T-cell (primary cell): ENCODE measurements at regions not wholly inside any gene's neighbourhood (a gene's known extent, or its start where the extent isn't known, plus 50 kb on each side); places are given as distances from the start of the nearest gene placed in this dataset.

Source experiments
- ATAC-seq, 4 experiments: fragments of 200-7000 bp in 3 of 4; fragments of 150-1000 bp in 1 of 4; cut with Tn5 transposase; replicated peaks in 1 of 4; 1 replicate in 3 of 4; 2 replicates in 1 of 4; pipeline ENCODE4 v1.10.0; 2021; ENCODE audit warnings: moderate library complexity in 3 of 4, mild to moderate bottlenecking in 2 of 4, moderate number of reproducible peaks in 1 of 4
- CTCF ChIA-PET, 2 donors: fragments of 300-600 bp; sonication (Branson Sonifier 250); formaldehyde crosslinking; loops; one replicate each; lab custom pipeline; 2022; ENCODE audit warnings: antibody characterized with exemption in 2 of 2; lab: Charles Lee
- POLR2A ChIA-PET, 2 donors: fragments of 300-600 bp; sonication (Branson Sonifier 250); formaldehyde crosslinking; loops; one replicate each; lab custom pipeline; 2022; ENCODE audit warnings: antibody characterized with exemption in 2 of 2; lab: Charles Lee
- DNase-seq, 35 experiments: peaks; one replicate each; pipeline versions ENCODE4 v3.0.0 to v3.0.0-alpha.2; 2013 to 2023
- H3K27ac ChIP-seq: one replicate; pipeline ENCODE4 v1.5.1; 2013; ENCODE audit warnings: low read length
- H3K27me3 ChIP-seq, 2 experiments: replicated peaks in 1 of 2; 1 replicate in 1 of 2; 2 replicates in 1 of 2; pipeline versions ENCODE4 v1.6.1 to v1.7.0; 2013; ENCODE audit warnings: low read length in 1 of 2, mixed read lengths in 1 of 2; ENCODE audit not compliant: control insufficient read depth in 2 of 2, insufficient read depth in 2 of 2; ENCODE audit errors: extremely low read depth in 1 of 2
- H3K36me3 ChIP-seq, 2 donors: 1 replicate in 1 of 2; 2 replicates in 1 of 2; pipeline versions ENCODE4 v1.6.1 to v1.7.0; 2013; ENCODE audit warnings: low read length in 1 of 2; ENCODE audit not compliant: control insufficient read depth in 2 of 2, insufficient read depth in 1 of 2; ENCODE audit errors: extremely low read depth in 1 of 2
- H3K4me1 ChIP-seq, 2 experiments: 1 replicate in 1 of 2; 2 replicates in 1 of 2; pipeline versions ENCODE4 v1.6.1 to v1.7.0; 2013; ENCODE audit warnings: low read length in 2 of 2, mixed read lengths in 1 of 2; ENCODE audit not compliant: insufficient read depth in 2 of 2, control insufficient read depth in 1 of 2; ENCODE audit errors: extremely low read depth in 1 of 2
- H3K4me3 ChIP-seq, 2 donors: 1 replicate in 1 of 2; 2 replicates in 1 of 2; pipeline versions ENCODE4 v1.5.1 to v1.7.0; 2013; ENCODE audit warnings: mild to moderate bottlenecking in 2 of 2, low read length in 1 of 2, moderate library complexity in 1 of 2; ENCODE audit not compliant: control insufficient read depth in 1 of 2; ENCODE audit errors: extremely low read depth in 1 of 2
- H3K9me3 ChIP-seq: 2 replicates; pipeline ENCODE4 v1.7.0; 2013
- H3K27ac Mint-ChIP-seq, 2 donors: one replicate each; pipeline ENCODE4 v1.8.0; 2020 to 2021; ENCODE audit warnings: mild to moderate bottlenecking in 2 of 2, mixed read lengths in 2 of 2
- H3K27me3 Mint-ChIP-seq, 2 donors: one replicate each; pipeline ENCODE4 v1.8.0; 2021 to 2022; ENCODE audit warnings: mixed read lengths in 2 of 2
- H3K36me3 Mint-ChIP-seq: one replicate; pipeline ENCODE4 v1.8.0; 2021; ENCODE audit warnings: mixed read lengths
- H3K4me1 Mint-ChIP-seq, 3 donors: one replicate each; pipeline ENCODE4 v1.8.0; 2020 to 2022; ENCODE audit warnings: mixed read lengths in 3 of 3, mild to moderate bottlenecking in 1 of 3
- H3K4me3 Mint-ChIP-seq, 3 donors: one replicate each; pipeline ENCODE4 v1.8.0; 2020 to 2022; ENCODE audit warnings: mild to moderate bottlenecking in 3 of 3, mixed read lengths in 3 of 3, moderate library complexity in 3 of 3
- H3K9me3 Mint-ChIP-seq, 3 donors: one replicate each; pipeline ENCODE4 v1.8.0; 2020 to 2022; ENCODE audit warnings: mixed read lengths in 3 of 3
- WGBS: methylation state at CpG from one replicate; pipeline ENCODE4 v1.1.5; 2013; ENCODE audit warnings: missing lambda C conversion rate; ENCODE audit not compliant: insufficient coverage; 5-methylcytosine and 5-hydroxymethylcytosine counted together

GRCh38 chrX:121150217-121150616 is 102.8 kb downstream of the GLUD2 start:
- POLR2A ChIA-PET = no interaction called here
- Histone ChIP-seq H3K27ac (no peak overlapping the region), H3K27me3 (no peaks in the 10 kb centered on the region), H3K9me3 (no peaks in the 10 kb centered on the region), H3K4me1 (no peaks in the 10 kb centered on the region), H3K4me3 (no peak overlapping the region), H3K36me3 (no peaks in the 10 kb centered on the region)
- Mint-ChIP-seq H3K4me1 (peaks cover 0 to 5% (median 0%) of the 10 kb centered on the region in 3 donors), H3K36me3 (no peaks in the 10 kb centered on the region), H3K4me3 (no peak overlapping the region), H3K9me3 (no peaks in the 10 kb centered on the region), H3K27ac (no peak overlapping the region), H3K27me3 (peaks cover 0 to 6% of the 10 kb centered on the region in 2 donors)
- ATAC-seq (no peak), DNase-seq (no peak)
- WGBS = no CpG with 5 or more reads among the region's 1 CpG
- CTCF ChIA-PET = no interaction called here

- CTCF ChIA-PET = no interaction called here
- ATAC-seq = no peak
- H3K27ac Mint-ChIP-seq = no peak overlapping the region
Measured at GRCh38 chrX:121151293-121151692, 103.9 kb downstream of the GLUD2 start.

GRCh38 chrX:121154858-121155404 is 107.5 kb downstream of the GLUD2 start:
- no peaks in the 10 kb centered on the region for H3K4me1 Mint-ChIP-seq
- POLR2A ChIA-PET = no interaction called here

More at GRCh38 chrX:121151293-121151692, 103.9 kb downstream of the GLUD2 start:
- no peak overlapping the region for H3K4me3 ChIP-seq
- no peaks in the 10 kb centered on the region for H3K9me3 ChIP-seq
- no peaks in the 10 kb centered on the region for H3K36me3 Mint-ChIP-seq
- peaks cover 0 to 4% of the 10 kb centered on the region in 2 donors for H3K27me3 Mint-ChIP-seq
- H3K27ac ChIP-seq = no peak overlapping the region
- no peaks in the 10 kb centered on the region for H3K27me3 ChIP-seq
- H3K4me1 ChIP-seq = no peaks in the 10 kb centered on the region
- POLR2A ChIA-PET = no interaction called here
- no peak overlapping the region for H3K4me3 Mint-ChIP-seq
- no peaks in the 10 kb centered on the region for H3K9me3 Mint-ChIP-seq
- peaks cover 0 to 5% (median 0%) of the 10 kb centered on the region in 3 donors for H3K4me1 Mint-ChIP-seq
- H3K36me3 ChIP-seq = no peaks in the 10 kb centered on the region
- no CpG with 5 or more reads among the region's 4 CpGs for WGBS
- no peak for DNase-seq

GRCh38 chrX:121160987-121161386 is 113.6 kb downstream of the GLUD2 start:
- no CpG with 5 or more reads among the region's 4 CpGs for WGBS
- Mint-ChIP-seq H3K4me3 (peak overlapping the region in 1 of 3 donors; percentile 17), H3K4me1 (peaks cover 8 to 11% (median 8%) of the 10 kb centered on the region in 3 donors), H3K36me3 (no peaks in the 10 kb centered on the region), H3K27me3 (no peaks in the 10 kb centered on the region), H3K9me3 (no peaks in the 10 kb centered on the region), H3K27ac (no peak overlapping the region)
- Histone ChIP-seq H3K4me1 (no peaks in the 10 kb centered on the region), H3K27ac (no peak overlapping the region), H3K27me3 (no peaks in the 10 kb centered on the region), H3K4me3 (no peak overlapping the region), H3K9me3 (no peaks in the 10 kb centered on the region), H3K36me3 (no peaks in the 10 kb centered on the region)
- ATAC-seq = no peak
- ChIA-PET POLR2A (no interaction called here), CTCF (no interaction called here)
- no peak for DNase-seq

More at GRCh38 chrX:121154858-121155404, 107.5 kb downstream of the GLUD2 start:
- H3K4me1 ChIP-seq = no peaks in the 10 kb centered on the region
- no peaks in the 10 kb centered on the region for H3K9me3 ChIP-seq
- no peak for DNase-seq
- H3K4me3 Mint-ChIP-seq = no peak overlapping the region
- CTCF ChIA-PET = no interaction called here
- H3K27ac ChIP-seq = no peak overlapping the region
- ATAC-seq = no peak
- no peaks in the 10 kb centered on the region for H3K27me3 ChIP-seq
- no peak overlapping the region for H3K4me3 ChIP-seq
- H3K9me3 Mint-ChIP-seq = no peaks in the 10 kb centered on the region
- no peaks in the 10 kb centered on the region for H3K36me3 Mint-ChIP-seq
- no peaks in the 10 kb centered on the region for H3K36me3 ChIP-seq
- H3K27me3 Mint-ChIP-seq = no peaks in the 10 kb centered on the region
- H3K27ac Mint-ChIP-seq = no peak overlapping the region
- WGBS = no CpG with 5 or more reads among the region's 13 CpGs

DNA sequence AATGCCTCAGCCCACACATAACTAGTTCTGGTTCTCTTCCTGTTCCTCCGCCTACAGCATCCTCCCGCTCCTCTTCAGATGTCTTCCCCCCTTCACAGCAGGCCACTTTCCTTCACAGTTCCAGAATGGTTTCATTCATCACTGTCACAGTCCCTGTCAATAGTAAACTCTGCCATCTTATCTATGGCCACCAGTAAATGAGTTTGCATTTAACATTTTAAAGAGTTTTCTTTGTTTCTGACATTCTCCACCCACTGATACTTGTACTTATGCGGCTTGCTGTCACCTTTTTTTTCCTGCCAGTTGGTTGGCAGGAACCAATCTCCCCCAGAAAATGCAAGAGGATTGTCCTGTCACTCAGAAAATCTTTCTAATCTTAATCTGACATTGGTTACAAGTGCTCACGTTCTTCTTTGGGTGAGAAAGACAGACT is 114.1 kb downstream of the GLUD2 start:
- ATAC-seq = no peak

GRCh38 chrX:121163443-121163842 is 116.0 kb downstream of the GLUD2 start:
- Mint-ChIP-seq H3K27ac (no peak overlapping the region), H3K36me3 (no peaks in the 10 kb centered on the region), H3K27me3 (peaks cover 0 to 4% of the 10 kb centered on the region in 2 donors), H3K4me3 (no peak overlapping the region), H3K9me3 (no peaks in the 10 kb centered on the region), H3K4me1 (peaks cover 8 to 11% (median 9%) of the 10 kb centered on the region in 3 donors)
- Histone ChIP-seq H3K9me3 (no peaks in the 10 kb centered on the region), H3K27ac (no peak overlapping the region), H3K27me3 (no peaks in the 10 kb centered on the region), H3K4me3 (no peak overlapping the region), H3K4me1 (no peaks in the 10 kb centered on the region), H3K36me3 (no peaks in the 10 kb centered on the region)
- ChIA-PET CTCF (no interaction called here), POLR2A (no interaction called here)
- no peak for ATAC-seq
- no CpG with 5 or more reads among the region's 6 CpGs for WGBS
- DNase-seq = no peak

More for the DNA sequence above, 114.1 kb downstream of the GLUD2 start:
- Histone ChIP-seq H3K9me3 (no peaks in the 10 kb centered on the region), H3K4me1 (no peaks in the 10 kb centered on the region), H3K27me3 (no peaks in the 10 kb centered on the region), H3K27ac (no peak overlapping the region), H3K36me3 (no peaks in the 10 kb centered on the region), H3K4me3 (no peak overlapping the region)
- Mint-ChIP-seq H3K4me1 (peaks cover 8 to 11% (median 9%) of the 10 kb centered on the region in 3 donors), H3K27ac (peak overlapping the region in 1 of 2 donors; percentile 42), H3K36me3 (no peaks in the 10 kb centered on the region), H3K4me3 (peak overlapping the region in 1 of 3 donors; percentile 7), H3K27me3 (peaks cover 0 to 4% of the 10 kb centered on the region in 2 donors), H3K9me3 (no peaks in the 10 kb centered on the region)
- POLR2A ChIA-PET = no interaction called here
- CTCF ChIA-PET = no interaction called here
- 0% methylated on average over 2 of the region's 4 CpGs for WGBS
- no peak for DNase-seq
